Stromal cell of bone marrow (primary cell): ENCODE measurements at regions not wholly inside any gene's neighbourhood (a gene's known extent, or its start where the extent isn't known, plus 50 kb on each side); places are given as distances from the start of the nearest gene placed in this dataset.

Experiments
- DNase-seq: peaks from one replicate; pipeline ENCODE4 v3.0.0-alpha.2; 2012; ENCODE audit warnings: low read depth

DNA sequence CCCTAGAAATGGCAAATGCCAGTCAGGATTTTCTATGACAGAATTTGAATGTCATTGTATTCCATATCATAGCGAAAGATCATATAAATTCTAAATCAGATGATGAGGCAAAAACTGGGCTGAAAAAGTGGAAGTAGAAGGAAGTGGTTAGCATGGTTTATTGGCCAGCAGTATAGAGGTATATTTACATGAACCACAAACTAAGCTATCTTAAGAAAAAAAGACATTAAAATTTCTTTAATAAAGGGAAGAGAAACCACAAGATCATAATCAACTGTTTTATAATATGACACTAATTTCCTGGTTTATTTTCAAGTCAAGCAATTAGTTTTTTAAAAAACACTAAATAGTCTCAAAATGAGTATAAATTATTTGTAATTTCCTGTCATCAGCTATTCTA lies 123.2 kb upstream of the LRP1B start:
- no peak for DNase-seq

DNA sequence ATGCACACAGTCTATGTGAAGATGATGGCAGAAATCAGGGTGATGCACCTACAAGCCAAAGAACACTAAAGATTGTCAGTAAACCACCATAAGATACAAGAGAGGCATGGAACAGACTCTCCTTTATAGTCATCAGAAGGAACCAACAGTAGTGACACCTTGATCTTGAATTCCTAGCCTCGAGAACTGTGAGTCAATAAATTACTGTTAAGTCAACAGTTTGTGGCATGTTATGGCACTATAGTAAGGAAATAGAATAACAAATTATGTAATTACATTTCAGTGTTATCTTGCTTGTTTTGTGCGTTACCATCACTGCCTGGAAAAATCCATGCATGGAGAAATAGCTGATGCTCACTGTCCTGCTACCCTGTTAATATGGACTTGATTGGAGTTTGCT lies 110.2 kb upstream of the LRP1B start:
- no peak for DNase-seq

DNA sequence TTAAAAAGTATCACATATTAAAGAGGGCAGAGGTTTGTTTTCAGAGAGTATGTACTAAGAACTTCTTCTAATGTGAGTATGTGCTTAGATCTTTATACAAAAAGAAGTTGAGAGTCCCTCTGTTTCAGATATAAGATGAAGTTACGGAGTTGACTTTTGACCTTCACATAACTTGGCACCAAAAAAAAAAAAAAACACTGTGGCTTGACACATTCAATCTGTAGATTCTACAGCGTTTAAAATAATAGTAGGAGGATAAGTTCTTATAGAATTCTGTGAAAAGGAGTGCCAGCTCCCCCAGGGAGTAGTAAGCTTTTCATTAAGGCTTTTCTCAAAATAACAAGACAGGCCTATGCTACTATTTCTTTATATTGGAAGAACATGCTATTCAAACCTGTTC lies 105.4 kb upstream of the LRP1B start:
- no peak for DNase-seq

DNA sequence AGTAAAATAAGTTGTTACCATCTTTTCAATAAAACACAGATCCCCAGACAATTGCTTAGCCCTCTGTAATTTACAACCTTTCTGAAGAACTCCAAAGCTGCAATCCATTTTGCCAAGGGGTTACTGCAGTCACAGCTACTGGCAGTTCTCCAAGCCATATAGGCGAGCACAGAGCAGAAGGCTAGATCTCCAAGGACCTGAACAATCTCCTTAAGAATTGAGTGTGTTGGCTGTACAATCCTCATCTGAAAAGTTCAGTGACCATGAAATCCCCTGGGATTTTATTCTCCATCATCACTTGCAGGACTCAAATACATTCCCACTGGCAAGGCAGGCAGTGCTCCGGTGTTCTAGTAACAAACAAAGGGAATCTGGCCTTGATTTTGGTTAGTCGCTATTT lies 103.9 kb upstream of the LRP1B start:
- DNase-seq = no peak

DNA sequence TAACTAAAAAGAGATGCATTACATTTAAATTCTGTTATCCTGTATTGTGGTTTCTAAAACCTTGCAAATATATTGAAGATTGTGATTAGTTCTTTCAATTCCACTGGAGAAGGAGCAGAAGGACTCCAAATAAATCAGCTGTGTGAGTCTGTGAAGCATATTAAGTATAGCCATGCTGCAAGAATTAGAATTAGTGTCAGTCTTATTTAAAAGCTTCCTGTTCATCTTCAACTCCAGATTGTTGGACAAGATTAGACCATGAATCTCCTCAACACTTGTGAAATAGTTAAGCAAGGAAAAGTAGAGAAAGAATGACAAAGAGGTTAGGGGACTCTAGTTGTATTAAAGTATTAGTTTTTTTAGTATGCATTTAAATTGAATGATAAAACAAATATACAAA lies 92.5 kb upstream of the LRP1B start:
- no peak for DNase-seq

DNA sequence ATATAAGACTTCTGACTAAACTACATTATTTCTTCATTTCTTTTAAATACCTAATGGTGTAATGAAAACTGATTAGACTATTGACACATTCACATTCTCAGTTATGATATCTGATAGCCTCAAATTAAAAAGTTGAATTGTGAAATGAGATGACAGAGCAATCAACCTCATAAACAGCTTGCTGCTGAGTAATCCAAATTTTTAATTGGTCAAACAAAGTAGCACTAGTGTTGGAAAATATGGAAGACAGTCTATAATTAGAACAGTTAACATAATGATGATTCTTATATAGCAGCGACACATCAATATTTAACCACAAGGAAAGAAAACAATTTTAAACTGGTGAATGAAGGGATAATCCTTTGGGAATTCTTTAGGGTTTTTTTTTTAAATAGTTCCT lies 91.9 kb upstream of the LRP1B start:
- DNase-seq = no peak

DNA sequence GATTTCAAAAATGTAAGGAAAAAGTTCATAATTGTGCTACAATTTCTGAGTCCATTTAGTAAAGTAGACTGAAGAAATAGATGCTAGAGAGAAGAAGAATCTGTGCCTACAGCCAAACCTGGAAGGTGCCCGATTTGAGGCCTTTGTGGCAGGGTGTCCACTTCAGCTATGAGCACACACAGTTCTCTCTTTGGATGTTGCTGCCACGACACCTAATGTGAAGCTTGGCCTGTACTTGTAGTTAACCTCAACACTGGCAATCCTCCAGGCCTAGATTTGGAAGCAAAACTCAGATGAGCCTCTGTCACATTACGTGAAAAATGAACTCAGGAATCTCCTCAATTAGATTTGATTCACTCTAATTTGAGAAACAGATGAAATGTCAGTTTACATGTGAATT lies 90.1 kb upstream of the LRP1B start:
- DNase-seq = no peak

DNA sequence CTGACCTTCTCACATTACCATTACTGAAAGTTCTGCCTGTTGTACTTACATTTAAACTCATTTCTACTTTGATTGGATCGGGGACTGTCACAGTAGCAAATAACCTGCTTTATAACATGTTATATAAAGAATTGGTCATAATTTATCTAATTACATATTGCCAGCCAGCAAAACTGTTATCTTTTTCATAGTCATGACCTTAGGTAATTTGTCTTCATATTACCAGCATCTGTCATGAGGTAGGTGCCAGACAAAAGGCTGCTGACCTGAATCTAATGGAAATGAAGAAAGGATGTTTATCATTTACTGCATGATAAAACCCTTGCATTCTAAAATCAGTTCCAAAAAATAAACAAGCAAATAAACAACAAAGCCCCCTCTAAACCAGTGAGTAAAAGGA lies 89.4 kb upstream of the LRP1B start:
- DNase-seq = no peak

DNA sequence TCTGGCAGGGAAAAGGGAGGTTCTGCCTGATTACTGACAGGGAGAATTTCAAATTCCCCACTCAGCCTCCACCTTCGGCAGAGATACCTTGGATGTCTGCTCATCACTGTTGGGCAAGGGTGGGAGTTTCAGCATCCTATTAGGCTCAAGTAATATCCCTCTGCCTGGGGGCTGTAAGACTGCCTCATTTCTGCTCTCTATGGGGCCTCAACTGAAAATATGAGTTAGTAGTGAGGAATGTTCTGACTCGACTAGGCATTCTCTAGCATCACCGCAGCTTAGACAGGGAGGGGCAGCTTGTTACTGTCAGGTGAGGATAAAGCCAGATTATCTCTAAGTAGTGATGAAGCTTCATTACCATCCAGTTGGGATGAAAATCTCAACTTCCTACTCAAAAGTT lies 87.7 kb upstream of the LRP1B start:
- no peak for DNase-seq

DNA sequence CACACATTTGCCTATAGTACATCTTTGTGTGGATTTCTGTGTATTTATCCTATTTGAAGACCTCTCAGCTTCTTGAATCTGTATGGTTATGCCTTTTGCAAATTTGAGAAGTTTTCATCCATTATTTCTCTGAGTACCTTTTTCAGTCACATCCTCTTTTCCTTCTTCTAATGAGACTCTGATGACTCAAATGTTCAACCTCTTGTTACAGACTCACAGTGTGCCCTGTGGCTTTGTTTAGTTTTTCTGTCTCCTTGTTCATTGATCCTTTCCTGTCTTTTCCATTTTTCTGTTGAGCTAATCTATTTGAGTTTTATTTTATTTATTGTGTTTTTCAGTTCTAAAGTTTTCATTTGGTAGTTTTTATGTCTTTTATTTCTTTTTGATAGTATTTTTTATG lies 87.0 kb upstream of the LRP1B start:
- no peak for DNase-seq

DNA sequence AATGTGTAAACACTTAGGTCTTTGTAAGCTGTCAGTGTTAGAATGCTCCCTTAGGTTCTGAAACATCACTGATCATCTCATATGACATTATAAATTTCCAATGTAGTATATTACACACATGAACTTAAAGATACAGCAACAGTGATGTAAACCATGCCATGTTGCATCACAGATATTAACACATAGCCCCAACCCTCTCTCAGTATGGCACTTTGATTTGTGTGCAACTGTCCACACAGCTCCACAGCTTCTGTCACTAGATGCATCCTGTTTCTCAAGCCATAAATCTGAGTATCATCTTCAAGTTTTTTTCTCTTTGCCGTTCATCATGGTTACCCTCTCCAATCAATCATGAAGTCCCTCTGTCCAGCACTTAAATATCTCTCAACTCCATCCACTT lies 69.2 kb upstream of the LRP1B start:
- DNase-seq = no peak

DNA sequence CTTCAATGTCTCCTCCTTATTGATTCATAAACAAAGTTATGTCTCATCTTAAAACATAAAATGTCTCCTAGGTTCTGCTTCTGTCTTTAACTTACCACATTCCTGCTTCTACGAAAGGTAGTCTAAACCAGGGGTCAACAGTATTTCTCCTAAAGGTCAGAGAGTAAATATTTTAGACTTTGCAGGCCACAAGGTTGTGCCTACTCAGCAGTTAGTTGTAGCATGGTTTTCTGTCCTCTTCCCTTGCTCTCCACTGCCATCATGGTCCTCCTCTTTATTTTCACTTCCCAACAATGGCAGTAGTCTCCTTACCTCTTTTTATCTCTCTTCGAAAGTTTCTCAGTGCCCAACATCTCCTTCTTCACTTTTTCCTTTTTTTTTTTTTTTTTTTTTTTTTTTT lies 68.3 kb upstream of the LRP1B start:
- DNase-seq = no peak

DNA sequence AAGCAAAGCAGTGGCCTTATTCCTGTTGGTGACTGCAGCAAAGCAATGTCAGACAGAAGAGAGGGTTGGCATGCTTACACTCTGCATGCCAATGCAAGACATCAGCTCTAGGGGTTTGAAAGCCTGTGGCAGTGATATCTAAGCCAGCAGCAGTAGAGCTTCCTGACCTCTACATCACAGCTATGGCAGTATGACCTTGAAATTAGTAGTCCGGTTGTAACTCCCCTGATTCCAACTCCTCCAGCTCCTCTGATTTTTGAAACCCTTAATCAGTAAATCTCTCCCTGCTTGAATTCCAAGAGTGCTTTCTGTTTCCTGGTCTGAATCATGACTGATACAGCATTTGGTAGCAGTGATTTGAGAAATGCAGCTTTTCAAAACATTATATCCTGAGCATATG lies 60.0 kb upstream of the LRP1B start:
- no peak for DNase-seq

DNA sequence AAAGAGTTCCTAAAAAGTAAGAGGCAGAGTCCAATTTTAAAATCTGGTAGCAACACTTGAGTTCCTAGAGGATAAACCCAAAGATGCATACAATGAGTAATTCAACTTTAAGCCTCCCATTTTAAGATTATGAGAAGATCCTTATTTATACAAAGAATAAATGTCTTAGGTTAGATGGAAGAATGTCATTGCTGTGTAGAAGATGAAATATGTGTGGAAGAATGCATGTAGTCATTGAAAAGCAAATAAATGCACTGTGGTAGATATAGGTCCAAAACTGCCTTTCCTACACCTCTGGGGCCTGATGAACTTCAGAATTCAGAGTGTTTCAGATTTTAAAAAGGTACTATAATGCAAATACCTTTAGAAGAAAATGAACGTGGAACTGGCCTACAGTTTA lies 58.7 kb upstream of the LRP1B start:
- no peak for DNase-seq

DNA sequence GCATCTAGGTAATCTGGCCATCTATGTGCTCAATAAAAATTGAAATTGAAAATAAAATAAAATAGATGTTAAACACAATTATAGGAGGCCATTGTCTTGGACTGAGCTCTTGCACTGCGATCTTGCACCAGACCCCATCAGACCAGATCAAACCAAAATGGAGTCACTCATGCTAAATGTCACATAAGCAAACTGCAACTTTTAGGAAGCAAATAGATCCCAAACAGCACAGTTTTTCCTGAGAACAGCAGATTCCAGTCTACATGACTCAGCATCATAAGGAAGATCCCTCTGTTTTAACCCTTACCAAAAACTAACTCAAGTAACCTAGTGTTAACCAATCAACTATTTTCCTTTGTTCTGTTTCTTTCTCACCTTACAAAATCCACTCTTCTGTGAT lies 57.7 kb upstream of the LRP1B start:
- DNase-seq = no peak

DNA sequence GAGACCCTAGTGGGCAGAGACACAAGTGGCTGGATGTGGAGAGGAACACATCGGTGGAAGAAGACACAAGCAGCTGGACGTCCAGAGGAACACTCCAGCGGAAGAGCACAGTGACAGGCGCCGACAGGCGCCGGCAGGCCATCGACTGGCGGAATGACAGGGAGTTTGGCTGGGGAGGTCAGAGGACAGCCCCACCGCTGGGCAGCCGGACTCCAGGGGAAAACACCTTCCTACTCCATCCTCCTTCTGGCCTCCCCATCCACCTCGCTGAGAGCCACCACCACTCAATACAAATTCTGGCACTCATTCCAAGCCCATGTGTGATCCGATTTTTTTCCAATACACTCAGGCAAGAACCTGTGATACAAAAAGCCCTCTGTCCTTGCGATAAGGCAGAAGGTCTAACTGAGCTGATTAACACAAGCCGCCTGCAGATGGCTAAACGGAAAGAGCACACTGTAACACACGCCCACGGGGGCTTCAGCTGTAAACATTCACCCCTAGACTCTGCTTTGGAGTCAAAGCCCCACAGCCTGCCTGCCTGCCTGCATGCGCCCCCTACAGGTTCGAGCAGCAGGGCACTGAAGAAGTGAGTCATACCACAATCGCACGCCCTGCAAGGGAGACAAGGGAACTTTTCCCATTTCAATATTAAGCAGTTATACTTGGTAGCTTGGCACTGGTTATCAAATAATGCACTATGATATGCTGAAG lies 50.2 kb upstream of the LRP1B start:
- no peak for DNase-seq
